ENCODE measurements at regions not wholly inside any gene's neighbourhood (a gene's known extent, or its start where the extent isn't known, plus 50 kb on each side); places are given as distances from the start of the nearest gene placed in this dataset.
"Not testable (repeated sequence)": the region's sequence is repeated elsewhere in the genome, so short reads cannot be mapped to it uniquely, and the experiment has no call there.

DNA sequence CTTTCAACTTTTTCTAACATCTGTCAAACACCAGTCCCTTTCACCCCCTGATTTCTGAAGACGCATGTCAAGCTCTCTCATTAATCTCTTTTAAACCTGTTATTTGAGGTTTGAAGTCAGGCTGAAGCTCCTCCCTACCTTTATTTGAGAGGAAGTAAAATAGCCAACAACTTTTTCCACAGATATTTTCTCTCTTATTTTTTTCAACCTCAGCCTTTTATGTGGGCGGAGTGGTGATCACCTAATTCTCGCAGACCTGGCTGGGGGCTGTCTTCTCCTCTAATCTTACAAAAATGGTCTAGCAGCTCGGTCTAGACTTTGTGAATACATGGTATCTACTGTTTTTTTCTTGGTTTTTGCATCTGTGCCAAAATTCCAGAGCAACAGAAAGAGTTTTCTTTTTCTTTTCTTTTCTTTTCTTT lies 395.7 kb upstream of the ACTBL2 start:
- Histone ChIP-seq H3K36me3 (no peaks in the 10 kb centered on the region), H3K27me3 (replicated peaks in 1 of 7) (no peaks in the 10 kb centered on the region), H3K27ac (no peak overlapping the region), H3K4me3 (no peak overlapping the region), H3K4me1 (no peaks in the 10 kb centered on the region), H3K9me3 (no peaks in the 10 kb centered on the region)
- WGBS, 5 donors, result 55 to 78% (median 59%) methylated on average over 4 of the region's 4 CpGs
- TF ChIP-seq, protein P1, sequence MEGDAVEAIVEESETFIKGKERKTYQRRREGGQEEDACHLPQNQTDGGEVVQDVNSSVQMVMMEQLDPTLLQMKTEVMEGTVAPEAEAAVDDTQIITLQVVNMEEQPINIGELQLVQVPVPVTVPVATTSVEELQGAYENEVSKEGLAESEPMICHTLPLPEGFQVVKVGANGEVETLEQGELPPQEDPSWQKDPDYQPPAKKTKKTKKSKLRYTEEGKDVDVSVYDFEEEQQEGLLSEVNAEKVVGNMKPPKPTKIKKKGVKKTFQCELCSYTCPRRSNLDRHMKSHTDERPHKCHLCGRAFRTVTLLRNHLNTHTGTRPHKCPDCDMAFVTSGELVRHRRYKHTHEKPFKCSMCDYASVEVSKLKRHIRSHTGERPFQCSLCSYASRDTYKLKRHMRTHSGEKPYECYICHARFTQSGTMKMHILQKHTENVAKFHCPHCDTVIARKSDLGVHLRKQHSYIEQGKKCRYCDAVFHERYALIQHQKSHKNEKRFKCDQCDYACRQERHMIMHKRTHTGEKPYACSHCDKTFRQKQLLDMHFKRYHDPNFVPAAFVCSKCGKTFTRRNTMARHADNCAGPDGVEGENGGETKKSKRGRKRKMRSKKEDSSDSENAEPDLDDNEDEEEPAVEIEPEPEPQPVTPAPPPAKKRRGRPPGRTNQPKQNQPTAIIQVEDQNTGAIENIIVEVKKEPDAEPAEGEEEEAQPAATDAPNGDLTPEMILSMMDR (IDR thresholded peaks at IDR 0.05 in 8 of 11, conservative IDR thresholded peaks at IDR 0.05 in 3 of 11), result no peak
- TF ChIP-seq POLR2AphosphoS5 (IDR thresholded peaks at IDR 0.05) (no peak), POLR2A (IDR thresholded peaks at IDR 0.05) (no peak)
- intact Hi-C loops (cut with DNase I; ENCODE audit: low total_unique reads), result no loop called here
- no peak for DNase-seq

DNA sequence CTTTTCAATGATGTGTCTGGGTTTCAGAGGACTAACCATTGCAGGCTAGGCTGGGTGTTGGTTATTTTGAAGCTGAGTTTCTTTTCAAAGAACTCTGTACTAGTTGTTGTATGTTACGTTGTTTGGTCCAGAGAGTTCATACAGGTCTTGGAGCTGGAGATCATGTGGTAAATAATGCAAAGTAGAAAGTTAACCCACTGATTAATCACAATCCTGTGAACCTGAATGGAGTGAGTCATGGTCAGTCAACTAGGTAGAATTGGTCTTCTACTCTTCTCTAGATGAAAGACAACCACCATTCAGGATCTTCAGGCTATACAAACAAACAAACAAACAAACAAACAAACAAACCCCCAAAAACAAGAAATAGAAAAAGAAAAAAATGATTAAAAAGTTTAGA lies 388.9 kb upstream of the ACTBL2 start:
- intact Hi-C loops (cut with DNase I; ENCODE audit: low total_unique reads), result no loop called here
- 76 to 97% (median 88%) methylated on average over 1 of the region's 1 CpG for WGBS, 5 donors
- Histone ChIP-seq H3K9me3 (no peaks in the 10 kb centered on the region), H3K4me3 (no peak overlapping the region), H3K27me3 (replicated peaks in 1 of 7) (no peaks in the 10 kb centered on the region), H3K36me3 (no peaks in the 10 kb centered on the region), H3K4me1 (no peaks in the 10 kb centered on the region), H3K27ac (no peak overlapping the region)
- DNase-seq, result no peak
- TF ChIP-seq POLR2AphosphoS5 (IDR thresholded peaks at IDR 0.05) (no peak), POLR2A (IDR thresholded peaks at IDR 0.05) (no peak)
- TF ChIP-seq, protein P1 (IDR thresholded peaks at IDR 0.05 in 8 of 11, conservative IDR thresholded peaks at IDR 0.05 in 3 of 11), result no peak

DNA sequence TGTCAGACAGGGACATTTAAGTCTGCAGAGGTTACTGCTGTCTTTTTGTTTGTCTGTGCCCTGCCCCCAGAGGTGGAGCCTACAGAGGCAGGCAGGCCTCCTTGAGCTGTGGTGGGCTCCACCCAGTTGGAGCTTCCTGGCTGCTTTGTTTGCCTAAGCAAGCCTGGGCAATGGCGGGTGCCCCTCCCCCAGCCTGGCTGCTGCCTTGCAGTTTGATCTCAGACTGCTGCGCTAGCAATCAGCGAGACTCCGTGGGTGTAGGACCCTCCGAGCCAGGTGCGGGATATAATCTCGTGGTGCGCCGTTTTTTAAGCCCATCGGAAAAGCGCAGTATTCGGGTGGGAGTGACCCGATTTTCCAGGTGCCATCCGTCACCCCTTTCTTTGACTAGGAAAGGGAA lies 387.7 kb upstream of the ACTBL2 start:
- H3K4me3 ChIP-seq; intact Hi-C loops (cut with DNase I; ENCODE audit: low total_unique reads); H3K27ac ChIP-seq; H3K36me3 ChIP-seq; DNase-seq; H3K4me1 ChIP-seq; H3K9me3 ChIP-seq; H3K27me3 ChIP-seq (replicated peaks in 1 of 7): not testable (repeated sequence)
- 91 to 100% (median 95%) methylated on average over 6 to 13 of the region's 14 CpGs for WGBS, 5 donors

DNA sequence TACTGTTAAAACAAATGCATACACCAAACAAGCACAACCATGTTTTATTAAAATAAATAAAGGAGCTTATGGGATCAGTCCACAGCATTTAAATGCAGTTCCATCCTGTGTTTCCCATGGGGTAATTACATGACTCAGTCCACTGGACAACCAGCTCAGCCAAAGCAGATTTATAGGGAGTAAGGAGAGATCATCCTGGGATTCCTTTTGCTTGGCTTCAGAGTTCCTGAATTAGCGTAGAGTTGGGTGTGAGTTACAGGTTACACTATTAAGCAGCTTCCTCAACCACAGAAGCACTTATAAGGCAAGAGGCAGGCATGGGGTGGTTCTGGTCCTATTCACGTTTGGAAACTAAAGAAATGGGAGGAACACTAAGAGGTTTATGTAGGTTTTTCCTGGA lies 381.1 kb upstream of the ACTBL2 start:
- TF ChIP-seq, protein P1 (IDR thresholded peaks at IDR 0.05 in 8 of 11, conservative IDR thresholded peaks at IDR 0.05 in 3 of 11), result no peak
- no peak for TF ChIP-seq POLR2A (IDR thresholded peaks at IDR 0.05)
- TF ChIP-seq POLR2AphosphoS5 (IDR thresholded peaks at IDR 0.05), result no peak
- Histone ChIP-seq H3K4me1 (no peaks in the 10 kb centered on the region), H3K9me3 (peaks cover 0 to 7% (median 0%) of the 10 kb centered on the region in 8 donors), H3K4me3 (no peak overlapping the region), H3K27me3 (replicated peaks in 1 of 7) (no peaks in the 10 kb centered on the region), H3K36me3 (no peaks in the 10 kb centered on the region), H3K27ac (no peak overlapping the region)
- 70 to 97% (median 80%) methylated on average over 2 of the region's 2 CpGs for WGBS, 5 donors
- intact Hi-C loops (cut with DNase I; ENCODE audit: low total_unique reads), result no loop called here
- no peak for DNase-seq

DNA sequence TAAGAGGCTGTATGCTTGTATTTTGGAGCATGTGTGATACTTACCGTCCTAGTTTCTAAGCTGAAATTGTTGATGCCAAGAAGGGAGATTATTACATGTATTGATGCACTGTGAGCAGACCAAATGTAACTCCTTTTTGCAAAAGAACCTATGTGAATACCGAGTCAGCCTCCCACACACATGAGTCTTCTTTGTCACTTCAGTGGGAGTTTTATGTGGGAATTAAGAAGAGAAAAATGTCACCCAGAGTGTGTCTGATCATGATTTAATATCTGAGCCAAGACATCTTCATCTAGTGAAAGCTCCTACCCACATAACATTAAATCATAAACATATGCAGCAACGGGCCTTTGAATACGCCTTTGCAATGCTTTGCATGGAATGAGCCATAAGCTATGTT lies 380.3 kb upstream of the ACTBL2 start:
- Histone ChIP-seq H3K36me3 (no peaks in the 10 kb centered on the region), H3K27me3 (replicated peaks in 1 of 7) (no peaks in the 10 kb centered on the region), H3K4me1 (no peaks in the 10 kb centered on the region), H3K9me3 (peaks cover 0 to 7% (median 0%) of the 10 kb centered on the region in 8 donors), H3K27ac (no peak overlapping the region), H3K4me3 (no peak overlapping the region)
- intact Hi-C loops (cut with DNase I; ENCODE audit: low total_unique reads), result no loop called here
- TF ChIP-seq POLR2AphosphoS5 (IDR thresholded peaks at IDR 0.05), result no peak
- TF ChIP-seq, protein P1 (IDR thresholded peaks at IDR 0.05 in 8 of 11, conservative IDR thresholded peaks at IDR 0.05 in 3 of 11), result no peak
- TF ChIP-seq POLR2A (IDR thresholded peaks at IDR 0.05), result no peak
- 80 to 89% (median 83%) methylated on average over 4 of the region's 4 CpGs for WGBS, 5 donors
- no peak for DNase-seq

All from spleen (tissue), 11 donors.